Hepatocyte (in vitro differentiated cells): ENCODE measurements at regions not wholly inside any gene's neighbourhood (a gene's known extent, or its start where the extent isn't known, plus 50 kb on each side); places are given as distances from the start of the nearest gene placed in this dataset.

ENCODE experiments used
- DNase-seq: peaks from one replicate; pipeline ENCODE4 v3.0.0-alpha.2; 2016; ENCODE audit warnings: low spot score
- H2AFZ ChIP-seq: fragments of 200-600 bp; sonication (generic); 2 replicates; pipeline ENCODE4 v1.6.0; 2016; ENCODE audit warnings: antibody characterized with exemption, mild to moderate bottlenecking
- H3K27ac ChIP-seq: fragments of 200-600 bp; sonication (generic); 2 replicates; pipeline ENCODE4 v1.5.1; 2016; ENCODE audit warnings: mild to moderate bottlenecking
- H3K27me3 ChIP-seq: fragments of 200-600 bp; sonication (generic); 2 replicates; pipeline ENCODE4 v1.6.1; 2016
- H3K36me3 ChIP-seq: fragments of 200-600 bp; sonication (generic); replicated peaks from 2 replicates; pipeline ENCODE4 v1.5.1; 2016; ENCODE audit warnings: low read depth; ENCODE audit not compliant: insufficient read depth
- H3K4me1 ChIP-seq: fragments of 200-600 bp; sonication (generic); 2 replicates; pipeline ENCODE4 v1.5.1; 2016; ENCODE audit warnings: mild to moderate bottlenecking, moderate library complexity; ENCODE audit not compliant: insufficient read depth
- H3K4me2 ChIP-seq: fragments of 200-600 bp; sonication (generic); 2 replicates; pipeline ENCODE4 v1.6.0; 2016
- H3K4me3 ChIP-seq: fragments of 200-600 bp; sonication (generic); 2 replicates; pipeline ENCODE4 v1.5.1; 2016; ENCODE audit warnings: mild to moderate bottlenecking
- H3K79me2 ChIP-seq: fragments of 200-600 bp; sonication (generic); 2 replicates; pipeline ENCODE4 v1.6.0; 2017; ENCODE audit warnings: mild to moderate bottlenecking
- H3K9me2 ChIP-seq: fragments of 200-600 bp; sonication (generic); replicated peaks from 2 replicates; pipeline ENCODE4 v1.6.0; 2017; ENCODE audit warnings: mild to moderate bottlenecking; ENCODE audit not compliant: insufficient read depth
- H3K9me3 ChIP-seq: fragments of 200-600 bp; sonication (generic); 2 replicates; pipeline ENCODE4 v1.5.1; 2016; ENCODE audit warnings: low read depth, mild to moderate bottlenecking
- H4K20me1 ChIP-seq: fragments of 200-600 bp; sonication (generic); 2 replicates; pipeline ENCODE4 v1.6.0; 2016; ENCODE audit warnings: mild to moderate bottlenecking; ENCODE audit not compliant: insufficient read depth, poor library complexity, severe bottlenecking
- CTCF ChIP-seq: fragments of 200-600 bp; sonication (generic); IDR thresholded peaks from 2 replicates; pipeline ENCODE4 v1.5.1; 2016; ENCODE audit warnings: antibody characterized with exemption, mild to moderate bottlenecking; ENCODE audit not compliant: poor library complexity
- EZH2 ChIP-seq: fragments of 200-600 bp; sonication (generic); IDR thresholded peaks from 2 replicates; pipeline ENCODE4 v1.6.1; 2016; ENCODE audit warnings: antibody characterized with exemption, mild to moderate bottlenecking, borderline replicate concordance
- EZH2phosphoT487 ChIP-seq: fragments of 200-600 bp; sonication (generic); IDR thresholded peaks from one replicate; pipeline ENCODE4 v1.6.1; 2018; ENCODE audit warnings: antibody characterized with exemption, mild to moderate bottlenecking, low read depth, moderate library complexity; ENCODE audit not compliant: unreplicated experiment, severe bottlenecking
- WGBS: methylation state at CpG from one replicate; pipeline ENCODE4 v1.1.6; 2016; ENCODE audit warnings: low lambda C conversion rate; ENCODE audit errors: missing lambda C conversion rate; 5-methylcytosine and 5-hydroxymethylcytosine counted together

DNA sequence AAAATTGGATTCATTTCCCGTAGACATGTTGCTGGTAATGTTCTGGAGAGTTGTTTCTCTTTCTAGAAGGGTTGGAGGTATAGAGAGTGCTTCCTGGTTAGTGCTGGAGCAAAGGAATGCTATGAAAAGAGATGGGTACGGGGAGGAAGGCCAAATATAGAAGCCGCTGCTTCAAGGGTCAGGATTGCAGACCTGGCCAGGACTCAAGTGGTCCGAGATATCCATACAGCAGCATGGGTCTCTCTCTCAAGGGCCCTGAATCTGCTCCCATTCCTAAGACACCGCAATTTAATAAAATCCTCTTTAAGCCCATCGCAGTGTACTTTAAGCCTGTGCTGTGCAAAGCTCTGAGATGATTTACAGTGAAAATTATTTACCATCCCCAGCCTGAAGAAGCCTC lies 287.0 kb downstream of the FAM43A start:
- Histone ChIP-seq H3K36me3 (no peaks in the 10 kb centered on the region), H3K4me1 (no peaks in the 10 kb centered on the region), H3K4me2 (no peak overlapping the region), H3K4me3 (no peak overlapping the region), H3K9me3 (no peaks in the 10 kb centered on the region), H2AFZ (no peak overlapping the region), H3K27me3 (no peaks in the 10 kb centered on the region), H3K79me2 (no peaks in the 10 kb centered on the region), H3K9me2 (no peaks in the 10 kb centered on the region), H4K20me1 (no peaks in the 10 kb centered on the region), H3K27ac (no peak overlapping the region)
- 80% methylated on average over 6 of the region's 6 CpGs for WGBS
- DNase-seq: no peak
- TF ChIP-seq CTCF: no peak
- no peak for TF ChIP-seq EZH2phosphoT487
- no peak for TF ChIP-seq EZH2

GRCh38 chr3:194973366-194974000 lies 287.8 kb downstream of the FAM43A start:
- no peak overlapping the region for H2AFZ ChIP-seq
- no peak for TF ChIP-seq CTCF
- TF ChIP-seq EZH2: no peak
- no peak for TF ChIP-seq EZH2phosphoT487
- H3K4me2 ChIP-seq: no peak overlapping the region
- no peak for DNase-seq
- H3K9me2 ChIP-seq: no peaks in the 10 kb centered on the region
- 91% methylated on average over 12 of the region's 12 CpGs for WGBS
- H3K36me3 ChIP-seq: no peaks in the 10 kb centered on the region
- H3K27me3 ChIP-seq: no peaks in the 10 kb centered on the region
- H3K79me2 ChIP-seq: no peaks in the 10 kb centered on the region
- H4K20me1 ChIP-seq: no peaks in the 10 kb centered on the region
- H3K9me3 ChIP-seq: no peaks in the 10 kb centered on the region
- H3K4me1 ChIP-seq: no peaks in the 10 kb centered on the region
- no peak overlapping the region for H3K4me3 ChIP-seq
- H3K27ac ChIP-seq: no peak overlapping the region

- Histone ChIP-seq H3K27ac (no peak overlapping the region), H4K20me1 (no peaks in the 10 kb centered on the region), H3K4me3 (no peak overlapping the region), H3K4me1 (no peaks in the 10 kb centered on the region), H3K36me3 (no peaks in the 10 kb centered on the region), H3K9me3 (no peaks in the 10 kb centered on the region), H3K4me2 (no peak overlapping the region), H3K9me2 (no peaks in the 10 kb centered on the region), H3K27me3 (no peaks in the 10 kb centered on the region), H2AFZ (no peak overlapping the region), H3K79me2 (no peaks in the 10 kb centered on the region)
- no peak for DNase-seq
- WGBS: 93% methylated on average over 9 of the region's 9 CpGs
- no peak for TF ChIP-seq EZH2
- TF ChIP-seq EZH2phosphoT487: no peak
- no peak for TF ChIP-seq CTCF
Measured at GRCh38 chr3:194974468-194975135, 288.9 kb downstream of the FAM43A start.

GRCh38 chr3:194976049-194976451 lies 290.4 kb downstream of the FAM43A start:
- WGBS: 92% methylated on average over 5 of the region's 5 CpGs
- Histone ChIP-seq H2AFZ (no peak overlapping the region), H3K36me3 (no peaks in the 10 kb centered on the region), H3K4me2 (no peak overlapping the region), H3K27me3 (no peaks in the 10 kb centered on the region), H3K4me1 (no peaks in the 10 kb centered on the region), H3K4me3 (no peak overlapping the region), H3K79me2 (no peaks in the 10 kb centered on the region), H3K9me2 (no peaks in the 10 kb centered on the region), H3K27ac (no peak overlapping the region), H4K20me1 (no peaks in the 10 kb centered on the region), H3K9me3 (no peaks in the 10 kb centered on the region)
- DNase-seq: no peak
- no peak for TF ChIP-seq CTCF
- TF ChIP-seq EZH2: no peak
- no peak for TF ChIP-seq EZH2phosphoT487
